NCI-H526 treated with DMSO at 0.1 percent for 48 hours (cell line): ENCODE measurements at regions not wholly inside any gene's neighbourhood (a gene's known extent, or its start where the extent isn't known, plus 50 kb on each side); places are given as distances from the start of the nearest gene placed in this dataset.

ENCODE experiments used
- DNase-seq: peaks from one replicate; lab custom pipeline; 2025; lab: John Stamatoyannopoulos, UW

GRCh38 chr2:133839677-133840076 lies 271.4 kb upstream of the NCKAP5 start:
- no peak for DNase-seq

- no peak for DNase-seq
Observed at GRCh38 chr2:133840761-133841160, 272.5 kb upstream of the NCKAP5 start.

GRCh38 chr2:133841900-133842299 lies 273.6 kb upstream of the NCKAP5 start:
- no peak for DNase-seq

- no peak for DNase-seq
Observed at GRCh38 chr2:133842446-133842845, 274.2 kb upstream of the NCKAP5 start.

- DNase-seq: no peak
Observed at GRCh38 chr2:133843091-133843490, 274.8 kb upstream of the NCKAP5 start.

GRCh38 chr2:133843551-133843950 lies 275.3 kb upstream of the NCKAP5 start:
- no peak for DNase-seq

GRCh38 chr2:133844214-133844892 lies 276.1 kb upstream of the NCKAP5 start:
- DNase-seq: peak; percentile 43

- no peak for DNase-seq
Observed at GRCh38 chr2:133846476-133846875, 278.2 kb upstream of the NCKAP5 start.

- DNase-seq: no peak
Observed at GRCh38 chr2:133847591-133847990, 279.3 kb upstream of the NCKAP5 start.

- no peak for DNase-seq
Observed at GRCh38 chr2:133848111-133848649, 279.9 kb upstream of the NCKAP5 start.

GRCh38 chr2:133849341-133849740 lies 281.1 kb upstream of the NCKAP5 start:
- no peak for DNase-seq

GRCh38 chr2:133854603-133855200 lies 286.4 kb upstream of the NCKAP5 start:
- no peak for DNase-seq

- peak; percentile 11 for DNase-seq
Observed at GRCh38 chr2:133855526-133855925, 287.3 kb upstream of the NCKAP5 start.

- no peak for DNase-seq
Observed at GRCh38 chr2:133856678-133857077, 288.4 kb upstream of the NCKAP5 start.

GRCh38 chr2:133859578-133859977 lies 291.3 kb upstream of the NCKAP5 start:
- no peak for DNase-seq

- DNase-seq: no peak
Observed at GRCh38 chr2:133862400-133862977, 294.2 kb upstream of the NCKAP5 start.

- no peak for DNase-seq
Observed at GRCh38 chr2:133863106-133863800, 295.0 kb upstream of the NCKAP5 start.

GRCh38 chr2:133865141-133865540 lies 296.9 kb upstream of the NCKAP5 start:
- DNase-seq: no peak

- DNase-seq: peak; percentile 89
Observed at GRCh38 chr2:133867166-133867565, 298.9 kb upstream of the NCKAP5 start.

GRCh38 chr2:133871545-133872209 lies 303.4 kb upstream of the NCKAP5 start:
- peak; percentile 5 for DNase-seq

- DNase-seq: no peak
Observed at GRCh38 chr2:133878326-133878725, 310.1 kb upstream of the NCKAP5 start.

- DNase-seq: no peak
Observed at GRCh38 chr2:133879703-133880102, 311.4 kb upstream of the NCKAP5 start.
